ENCODE measurements at regions not wholly inside any gene's neighbourhood (a gene's known extent, or its start where the extent isn't known, plus 50 kb on each side); places are given as distances from the start of the nearest gene placed in this dataset.

DNA sequence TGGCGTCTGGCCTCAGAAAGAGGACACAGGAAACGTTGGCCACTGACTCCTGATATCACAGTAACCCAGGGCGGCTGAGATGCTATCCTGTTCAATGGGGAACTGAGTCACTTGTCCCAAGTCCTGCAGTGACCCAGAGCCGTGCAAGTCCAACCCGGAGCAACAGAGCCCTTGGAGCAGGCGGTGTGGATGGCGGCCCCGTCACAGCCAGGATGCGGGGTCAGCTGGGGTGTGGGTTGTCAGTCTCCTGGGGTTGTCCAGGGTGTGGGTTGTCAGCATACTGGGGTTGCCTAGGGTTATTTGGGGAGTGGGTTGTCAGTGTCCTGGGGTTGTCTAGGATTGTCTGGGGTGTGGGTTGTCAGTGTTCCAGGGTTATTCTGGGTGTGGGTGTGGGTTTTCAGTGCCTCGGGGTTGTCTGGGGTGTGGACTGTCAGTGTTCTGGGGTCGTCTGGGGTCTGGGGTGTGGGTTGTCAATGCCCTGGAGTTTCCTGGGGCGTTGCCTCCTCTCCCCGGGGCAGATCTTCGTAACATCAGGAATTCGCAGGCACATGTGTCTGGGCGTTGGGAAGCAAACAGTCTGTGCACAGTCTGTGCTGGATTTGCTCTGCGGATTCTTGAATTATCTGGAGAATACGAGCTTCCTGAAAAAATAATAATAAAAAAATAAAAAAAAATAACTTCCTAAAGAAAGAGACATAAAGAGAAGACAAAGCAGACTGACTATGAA is 257.5 kb downstream of the PARP8 start:
- no peaks in the 10 kb centered on the region for H3K9me3 ChIP-seq (ENCODE audit: low read depth)
- no peak overlapping the region for H3K27ac ChIP-seq
- no peaks in the 10 kb centered on the region for H3K9me2 ChIP-seq (replicated peaks; ENCODE audit: insufficient read depth)
- no peak overlapping the region for H2AFZ ChIP-seq
- DNase-seq (ENCODE audit: low spot score): no peak
- WGBS (ENCODE audit: low lambda C conversion rate, missing lambda C conversion rate): 94% methylated on average over 17 of the region's 18 CpGs
- no peaks in the 10 kb centered on the region for H3K27me3 ChIP-seq
- no peaks in the 10 kb centered on the region for H3K4me1 ChIP-seq (ENCODE audit: insufficient read depth)
- no peak overlapping the region for H3K4me3 ChIP-seq
- no peaks in the 10 kb centered on the region for H3K79me2 ChIP-seq
- H3K36me3 ChIP-seq (replicated peaks; ENCODE audit: insufficient read depth, low read depth): no peaks in the 10 kb centered on the region
- H4K20me1 ChIP-seq (ENCODE audit: insufficient read depth, poor library complexity, severe bottlenecking): no peaks in the 10 kb centered on the region
- H3K4me2 ChIP-seq: no peak overlapping the region
- TF ChIP-seq CTCF (IDR thresholded peaks at IDR 0.05; ENCODE audit: poor library complexity) (no peak), EZH2 (IDR thresholded peaks at IDR 0.05; ENCODE audit: borderline replicate concordance) (no peak), EZH2phosphoT487 (IDR thresholded peaks at IDR 0.05; ENCODE audit: low read depth, severe bottlenecking, unreplicated experiment) (no peak)

GRCh38 chr5:50927953-50928352 is 261.5 kb downstream of the PARP8 start:
- Histone ChIP-seq H3K4me3 (no peak overlapping the region), H3K27me3 (no peaks in the 10 kb centered on the region), H3K79me2 (no peaks in the 10 kb centered on the region), H2AFZ (no peak overlapping the region), H3K27ac (no peak overlapping the region), H4K20me1 (ENCODE audit: insufficient read depth, poor library complexity, severe bottlenecking) (no peaks in the 10 kb centered on the region), H3K9me2 (replicated peaks; ENCODE audit: insufficient read depth) (no peaks in the 10 kb centered on the region), H3K4me1 (ENCODE audit: insufficient read depth) (no peaks in the 10 kb centered on the region), H3K4me2 (no peak overlapping the region), H3K9me3 (ENCODE audit: low read depth) (no peaks in the 10 kb centered on the region), H3K36me3 (replicated peaks; ENCODE audit: insufficient read depth, low read depth) (no peaks in the 10 kb centered on the region)
- TF ChIP-seq EZH2phosphoT487 (IDR thresholded peaks at IDR 0.05; ENCODE audit: low read depth, severe bottlenecking, unreplicated experiment) (no peak), CTCF (IDR thresholded peaks at IDR 0.05; ENCODE audit: poor library complexity) (no peak), EZH2 (IDR thresholded peaks at IDR 0.05; ENCODE audit: borderline replicate concordance) (no peak)
- DNase-seq (ENCODE audit: low spot score): no peak

DNA sequence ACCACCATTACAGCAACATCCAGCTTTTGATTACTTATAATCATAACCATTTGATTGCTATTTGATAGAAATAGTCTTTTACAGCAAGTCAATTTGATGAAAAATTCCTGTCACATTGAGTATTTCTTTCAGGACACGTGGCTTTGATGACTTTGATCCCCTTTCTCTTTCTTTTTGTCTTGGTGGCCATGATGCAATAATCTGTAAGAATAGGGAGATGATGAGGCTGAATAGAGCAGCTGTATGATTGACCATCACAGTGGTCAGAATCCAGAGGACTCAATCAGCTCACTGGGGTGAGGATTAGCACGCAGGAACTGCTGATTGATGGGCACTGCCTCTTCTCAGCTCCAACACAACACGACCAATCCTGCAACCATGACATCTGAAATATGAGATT is 262.7 kb downstream of the PARP8 start:
- Histone ChIP-seq H2AFZ (no peak overlapping the region), H3K4me1 (ENCODE audit: insufficient read depth) (no peaks in the 10 kb centered on the region), H3K4me2 (no peak overlapping the region), H3K27ac (no peak overlapping the region), H3K4me3 (no peak overlapping the region), H3K9me3 (ENCODE audit: low read depth) (no peaks in the 10 kb centered on the region), H3K27me3 (no peaks in the 10 kb centered on the region), H3K79me2 (no peaks in the 10 kb centered on the region), H4K20me1 (ENCODE audit: insufficient read depth, poor library complexity, severe bottlenecking) (no peaks in the 10 kb centered on the region), H3K9me2 (replicated peaks; ENCODE audit: insufficient read depth) (no peaks in the 10 kb centered on the region), H3K36me3 (replicated peaks; ENCODE audit: insufficient read depth, low read depth) (no peaks in the 10 kb centered on the region)
- no peak for TF ChIP-seq CTCF (IDR thresholded peaks at IDR 0.05; ENCODE audit: poor library complexity)
- no peak for TF ChIP-seq EZH2 (IDR thresholded peaks at IDR 0.05; ENCODE audit: borderline replicate concordance)
- TF ChIP-seq EZH2phosphoT487 (IDR thresholded peaks at IDR 0.05; ENCODE audit: low read depth, severe bottlenecking, unreplicated experiment): no peak
- WGBS (ENCODE audit: low lambda C conversion rate, missing lambda C conversion rate): 67% methylated on average over 3 of the region's 3 CpGs
- no peak for DNase-seq (ENCODE audit: low spot score)

All from hepatocyte (in vitro differentiated cells).